Activated T-helper 17 cell treated with anti-CD3 and anti-CD28 coated beads, Interleukin-2, amount 50 U/mL, for 72 hours (primary cell): ENCODE measurements at regions not wholly inside any gene's neighbourhood (a gene's known extent, or its start where the extent isn't known, plus 50 kb on each side); places are given as distances from the start of the nearest gene placed in this dataset.
"Not testable (repeated sequence)": the region's sequence is repeated elsewhere in the genome, so short reads cannot be mapped to it uniquely, and the experiment has no call there.

Experiments
- ATAC-seq: fragments of 150-1000 bp; cut with Tn5 transposase; replicated peaks from 2 replicates; pipeline ENCODE4 v1.10.0; 2021; ENCODE audit warnings: mild to moderate bottlenecking, moderate library complexity
- H3K27ac Mint-ChIP-seq: one replicate; pipeline ENCODE4 v1.8.0; 2022; ENCODE audit warnings: mixed read lengths
- H3K27me3 Mint-ChIP-seq: one replicate; pipeline ENCODE4 v1.8.0; 2022; ENCODE audit warnings: mixed read lengths
- H3K36me3 Mint-ChIP-seq: one replicate; pipeline ENCODE4 v1.8.0; 2022; ENCODE audit warnings: low read depth, mild to moderate bottlenecking, mixed read lengths
- H3K4me1 Mint-ChIP-seq: one replicate; pipeline ENCODE4 v1.8.0; 2022; ENCODE audit warnings: mixed read lengths
- H3K4me3 Mint-ChIP-seq: one replicate; pipeline ENCODE4 v1.8.0; 2022; ENCODE audit warnings: mild to moderate bottlenecking, mixed read lengths
- H3K9me3 Mint-ChIP-seq: one replicate; pipeline ENCODE4 v1.8.0; 2022; ENCODE audit warnings: mixed read lengths

- H3K27me3 Mint-ChIP-seq: no peaks in the 10 kb centered on the region
- H3K9me3 Mint-ChIP-seq: peaks cover 3% of the 10 kb centered on the region
- H3K4me1 Mint-ChIP-seq: no peaks in the 10 kb centered on the region
- no peak overlapping the region for H3K27ac Mint-ChIP-seq
- no peak overlapping the region for H3K4me3 Mint-ChIP-seq
- H3K36me3 Mint-ChIP-seq: no peaks in the 10 kb centered on the region
- ATAC-seq: no peak
Observed at GRCh38 chr4:111136967-111137366, 514.1 kb upstream of the PITX2 start.

GRCh38 chr4:111143510-111143909 is 520.6 kb upstream of the PITX2 start:
- no peak overlapping the region for H3K4me3 Mint-ChIP-seq

GRCh38 chr4:111154934-111155333 is 532.1 kb upstream of the PITX2 start:
- no peak overlapping the region for H3K27ac Mint-ChIP-seq
- no peak overlapping the region for H3K4me3 Mint-ChIP-seq
- no peak for ATAC-seq
- no peaks in the 10 kb centered on the region for H3K27me3 Mint-ChIP-seq
- no peaks in the 10 kb centered on the region for H3K36me3 Mint-ChIP-seq
- H3K9me3 Mint-ChIP-seq: peaks cover 12% of the 10 kb centered on the region
- H3K4me1 Mint-ChIP-seq: no peaks in the 10 kb centered on the region

More at GRCh38 chr4:111143510-111143909, 520.6 kb upstream of the PITX2 start:
- no peak for ATAC-seq
- Mint-ChIP-seq H3K27ac (no peak overlapping the region), H3K9me3 (peaks cover 6% of the 10 kb centered on the region), H3K4me1 (no peaks in the 10 kb centered on the region), H3K36me3 (no peaks in the 10 kb centered on the region), H3K27me3 (no peaks in the 10 kb centered on the region)

- H3K4me1 Mint-ChIP-seq, ATAC-seq, H3K27ac Mint-ChIP-seq, H3K4me3 Mint-ChIP-seq, H3K27me3 Mint-ChIP-seq, H3K36me3 Mint-ChIP-seq: not testable (repeated sequence)
- peaks cover 18% of the 10 kb centered on the region for H3K9me3 Mint-ChIP-seq
Observed at GRCh38 chr4:111164556-111164955, 541.7 kb upstream of the PITX2 start.

- H3K27me3 Mint-ChIP-seq: no peaks in the 10 kb centered on the region
- H3K36me3 Mint-ChIP-seq: no peaks in the 10 kb centered on the region
- no peak for ATAC-seq
- no peak overlapping the region for H3K4me3 Mint-ChIP-seq
- H3K9me3 Mint-ChIP-seq: peaks cover 9% of the 10 kb centered on the region
- no peaks in the 10 kb centered on the region for H3K4me1 Mint-ChIP-seq
- no peak overlapping the region for H3K27ac Mint-ChIP-seq
Observed at GRCh38 chr4:111174331-111174730, 551.5 kb upstream of the PITX2 start.

- H3K27ac Mint-ChIP-seq: no peak overlapping the region
- peaks cover 4% of the 10 kb centered on the region for H3K9me3 Mint-ChIP-seq
- no peaks in the 10 kb centered on the region for H3K27me3 Mint-ChIP-seq
- H3K4me3 Mint-ChIP-seq: no peak overlapping the region
- no peaks in the 10 kb centered on the region for H3K4me1 Mint-ChIP-seq
- ATAC-seq: no peak
- no peaks in the 10 kb centered on the region for H3K36me3 Mint-ChIP-seq
Observed at GRCh38 chr4:111178231-111178630, 555.4 kb upstream of the PITX2 start.

- Mint-ChIP-seq H3K36me3 (no peaks in the 10 kb centered on the region), H3K4me1 (no peaks in the 10 kb centered on the region), H3K9me3 (peaks cover 9% of the 10 kb centered on the region), H3K27me3 (no peaks in the 10 kb centered on the region), H3K4me3 (no peak overlapping the region), H3K27ac (no peak overlapping the region)
- no peak for ATAC-seq
Observed at GRCh38 chr4:111187108-111187507, 564.2 kb upstream of the PITX2 start.

GRCh38 chr4:111198446-111198845 is 575.6 kb upstream of the PITX2 start:
- no peaks in the 10 kb centered on the region for H3K36me3 Mint-ChIP-seq
- H3K9me3 Mint-ChIP-seq: no peaks in the 10 kb centered on the region
- no peak for ATAC-seq
- H3K27ac Mint-ChIP-seq: no peak overlapping the region
- H3K4me3 Mint-ChIP-seq: no peak overlapping the region
- H3K27me3 Mint-ChIP-seq: no peaks in the 10 kb centered on the region
- no peaks in the 10 kb centered on the region for H3K4me1 Mint-ChIP-seq

GRCh38 chr4:111204797-111205196 is 581.9 kb upstream of the PITX2 start:
- Mint-ChIP-seq H3K36me3 (no peaks in the 10 kb centered on the region), H3K9me3 (no peaks in the 10 kb centered on the region), H3K27ac (no peak overlapping the region), H3K4me3 (no peak overlapping the region), H3K4me1 (no peaks in the 10 kb centered on the region), H3K27me3 (no peaks in the 10 kb centered on the region)
- no peak for ATAC-seq

GRCh38 chr4:111208970-111209369 is 586.1 kb upstream of the PITX2 start:
- no peak for ATAC-seq
- H3K36me3 Mint-ChIP-seq: no peaks in the 10 kb centered on the region

GRCh38 chr4:111209706-111210105 is 586.8 kb upstream of the PITX2 start:
- no peaks in the 10 kb centered on the region for H3K36me3 Mint-ChIP-seq
- no peak overlapping the region for H3K27ac Mint-ChIP-seq
- no peak overlapping the region for H3K4me3 Mint-ChIP-seq
- peaks cover 3% of the 10 kb centered on the region for H3K9me3 Mint-ChIP-seq
- H3K27me3 Mint-ChIP-seq: no peaks in the 10 kb centered on the region
- no peaks in the 10 kb centered on the region for H3K4me1 Mint-ChIP-seq
- no peak for ATAC-seq

More at GRCh38 chr4:111208970-111209369, 586.1 kb upstream of the PITX2 start:
- H3K27ac Mint-ChIP-seq: no peak overlapping the region
- H3K9me3 Mint-ChIP-seq: peaks cover 3% of the 10 kb centered on the region
- no peak overlapping the region for H3K4me3 Mint-ChIP-seq
- no peaks in the 10 kb centered on the region for H3K27me3 Mint-ChIP-seq
- H3K4me1 Mint-ChIP-seq: no peaks in the 10 kb centered on the region

- ATAC-seq: no peak
- H3K4me3 Mint-ChIP-seq: no peak overlapping the region
- no peaks in the 10 kb centered on the region for H3K27me3 Mint-ChIP-seq
- H3K4me1 Mint-ChIP-seq: no peaks in the 10 kb centered on the region
- no peaks in the 10 kb centered on the region for H3K36me3 Mint-ChIP-seq
- peaks cover 3% of the 10 kb centered on the region for H3K9me3 Mint-ChIP-seq
- no peak overlapping the region for H3K27ac Mint-ChIP-seq
Observed at GRCh38 chr4:111210595-111210994, 587.7 kb upstream of the PITX2 start.

- no peak for ATAC-seq
- Mint-ChIP-seq H3K4me3 (no peak overlapping the region), H3K27ac (no peak overlapping the region), H3K36me3 (no peaks in the 10 kb centered on the region), H3K4me1 (no peaks in the 10 kb centered on the region), H3K27me3 (no peaks in the 10 kb centered on the region), H3K9me3 (peaks cover 3% of the 10 kb centered on the region)
Observed at GRCh38 chr4:111213531-111213930, 590.7 kb upstream of the PITX2 start.

GRCh38 chr4:111214371-111214770 is 591.5 kb upstream of the PITX2 start:
- H3K36me3 Mint-ChIP-seq: no peaks in the 10 kb centered on the region
- no peak overlapping the region for H3K27ac Mint-ChIP-seq
- H3K27me3 Mint-ChIP-seq: no peaks in the 10 kb centered on the region
- peaks cover 3% of the 10 kb centered on the region for H3K9me3 Mint-ChIP-seq
- no peak for ATAC-seq
- no peak overlapping the region for H3K4me3 Mint-ChIP-seq
- H3K4me1 Mint-ChIP-seq: no peaks in the 10 kb centered on the region

- no peaks in the 10 kb centered on the region for H3K4me1 Mint-ChIP-seq
- ATAC-seq: no peak
- no peaks in the 10 kb centered on the region for H3K27me3 Mint-ChIP-seq
- H3K36me3 Mint-ChIP-seq: no peaks in the 10 kb centered on the region
- H3K4me3 Mint-ChIP-seq: no peak overlapping the region
- no peak overlapping the region for H3K27ac Mint-ChIP-seq
- peaks cover 3% of the 10 kb centered on the region for H3K9me3 Mint-ChIP-seq
Observed at GRCh38 chr4:111215755-111216154, 592.9 kb upstream of the PITX2 start.

- ATAC-seq: no peak
- H3K27ac Mint-ChIP-seq: no peak overlapping the region
- H3K27me3 Mint-ChIP-seq: no peaks in the 10 kb centered on the region
- H3K4me1 Mint-ChIP-seq: no peaks in the 10 kb centered on the region
- peaks cover 3% of the 10 kb centered on the region for H3K9me3 Mint-ChIP-seq
- no peaks in the 10 kb centered on the region for H3K36me3 Mint-ChIP-seq
- no peak overlapping the region for H3K4me3 Mint-ChIP-seq
Observed at GRCh38 chr4:111216791-111217190, 593.9 kb upstream of the PITX2 start.
